A172 (cell line): ENCODE measurements at regions not wholly inside any gene's neighbourhood (a gene's known extent, or its start where the extent isn't known, plus 50 kb on each side); places are given as distances from the start of the nearest gene placed in this dataset.
A peak's percentile ranks its signal among the peaks of the same experiment; 100 is the strongest.
"Not testable (repeated sequence)": the region's sequence is repeated elsewhere in the genome, so short reads cannot be mapped to it uniquely, and the experiment has no call there.

ENCODE experiments used
- DNase-seq: peaks from one replicate; pipeline ENCODE4 v3.0.0-alpha.2; 2015; ENCODE audit warnings: low spot score

DNA sequence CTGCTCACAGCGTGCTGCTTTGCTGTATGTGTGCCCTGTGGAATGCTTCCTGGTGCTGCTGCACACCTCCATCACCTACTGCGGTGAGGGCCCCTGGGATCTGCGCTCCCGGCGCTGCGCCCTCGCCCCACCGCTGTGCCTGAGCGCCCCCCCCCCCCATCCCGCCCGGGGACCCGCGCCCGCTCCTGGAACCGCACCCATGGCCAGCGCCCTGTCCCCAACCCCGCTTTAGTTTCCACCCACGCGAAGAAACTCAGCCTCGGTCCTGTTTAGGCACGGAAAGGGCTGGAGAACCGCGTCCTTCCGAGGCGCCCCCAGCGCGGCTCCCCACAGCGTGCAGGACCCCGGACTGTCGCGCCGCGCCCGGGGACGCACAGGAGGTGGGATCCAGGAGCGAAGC lies 265.5 kb downstream of the POTEB3 start:
- not testable (repeated sequence) for DNase-seq

DNA sequence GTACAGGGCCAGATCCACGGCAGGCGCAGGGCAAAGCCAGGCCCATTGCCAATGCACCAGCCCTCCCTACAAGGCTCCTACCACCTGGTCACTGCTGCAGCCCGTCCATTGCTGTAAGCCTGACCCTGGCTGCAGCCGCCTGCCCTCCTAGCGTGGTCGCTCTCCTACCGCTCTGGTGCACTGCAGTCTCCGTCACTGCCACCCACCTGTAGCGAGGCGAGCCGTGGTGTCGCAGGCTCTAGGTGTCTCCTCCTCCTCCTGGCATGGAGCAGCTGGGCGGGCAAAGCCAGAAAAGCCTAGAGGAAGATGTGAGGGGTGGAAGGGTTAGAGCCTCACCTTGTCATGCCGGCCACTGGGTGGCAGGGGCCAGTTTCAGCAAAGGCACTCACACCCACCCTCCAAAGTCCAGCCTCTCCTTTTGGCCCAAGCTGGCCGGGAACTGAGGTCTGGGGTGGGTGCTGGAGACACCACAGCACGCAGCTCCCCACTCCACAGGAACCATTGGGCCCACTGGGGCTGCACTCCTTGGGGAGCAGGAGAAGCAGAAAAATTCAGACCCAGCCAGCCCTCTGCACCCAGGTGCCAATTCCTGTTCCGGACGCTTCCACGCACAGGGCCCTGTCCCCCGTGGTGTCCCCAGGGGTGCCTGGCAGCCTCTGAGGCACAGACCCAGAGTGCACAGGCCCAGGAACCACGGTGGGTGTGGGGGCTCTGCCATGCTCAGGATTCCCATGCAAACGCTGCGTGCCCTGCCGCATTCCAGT lies 285.3 kb upstream of the POTEB2 start:
- DNase-seq = not testable (repeated sequence)

DNA sequence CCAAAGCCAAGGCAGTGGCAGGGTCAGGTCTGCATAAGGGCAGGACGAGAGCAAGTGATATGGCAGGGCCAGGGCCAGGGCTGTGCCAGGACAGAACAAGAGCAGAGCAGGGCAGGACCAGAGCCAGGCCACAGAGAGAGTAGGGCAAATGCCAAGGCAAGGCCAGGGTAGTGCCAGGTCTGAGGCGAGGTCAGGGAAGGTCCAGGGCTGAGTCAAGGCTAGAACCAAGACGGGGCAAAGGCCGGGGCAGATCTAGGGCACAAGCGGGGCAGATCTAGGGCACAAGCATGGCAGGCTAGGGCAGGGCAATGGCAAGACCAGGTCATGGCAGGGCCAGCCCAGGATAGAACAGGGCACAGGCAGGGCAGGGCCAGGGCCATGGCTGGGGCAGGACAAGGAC lies 282.0 kb upstream of the POTEB2 start:
- not testable (repeated sequence) for DNase-seq

DNA sequence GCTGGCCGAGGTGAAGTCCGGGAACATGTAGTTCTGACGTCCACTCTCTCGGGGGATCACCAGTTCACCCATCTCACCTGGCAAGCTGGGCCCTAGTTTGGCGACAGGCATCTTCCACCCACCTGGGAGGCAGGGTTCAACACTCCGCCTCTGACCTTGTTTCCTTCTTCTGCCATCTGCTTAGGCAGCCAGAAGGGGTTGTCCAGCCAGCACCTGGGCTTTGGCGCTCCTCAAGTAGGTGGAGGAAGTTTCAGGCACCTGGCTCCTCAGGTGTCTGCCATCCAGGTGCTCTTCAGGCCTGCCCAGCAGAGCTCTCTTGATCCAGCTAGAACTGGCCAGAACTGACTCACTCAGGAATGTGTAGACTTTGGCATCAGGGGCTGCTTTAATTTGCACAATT lies 267.8 kb upstream of the POTEB2 start:
- DNase-seq = not testable (repeated sequence)

DNA sequence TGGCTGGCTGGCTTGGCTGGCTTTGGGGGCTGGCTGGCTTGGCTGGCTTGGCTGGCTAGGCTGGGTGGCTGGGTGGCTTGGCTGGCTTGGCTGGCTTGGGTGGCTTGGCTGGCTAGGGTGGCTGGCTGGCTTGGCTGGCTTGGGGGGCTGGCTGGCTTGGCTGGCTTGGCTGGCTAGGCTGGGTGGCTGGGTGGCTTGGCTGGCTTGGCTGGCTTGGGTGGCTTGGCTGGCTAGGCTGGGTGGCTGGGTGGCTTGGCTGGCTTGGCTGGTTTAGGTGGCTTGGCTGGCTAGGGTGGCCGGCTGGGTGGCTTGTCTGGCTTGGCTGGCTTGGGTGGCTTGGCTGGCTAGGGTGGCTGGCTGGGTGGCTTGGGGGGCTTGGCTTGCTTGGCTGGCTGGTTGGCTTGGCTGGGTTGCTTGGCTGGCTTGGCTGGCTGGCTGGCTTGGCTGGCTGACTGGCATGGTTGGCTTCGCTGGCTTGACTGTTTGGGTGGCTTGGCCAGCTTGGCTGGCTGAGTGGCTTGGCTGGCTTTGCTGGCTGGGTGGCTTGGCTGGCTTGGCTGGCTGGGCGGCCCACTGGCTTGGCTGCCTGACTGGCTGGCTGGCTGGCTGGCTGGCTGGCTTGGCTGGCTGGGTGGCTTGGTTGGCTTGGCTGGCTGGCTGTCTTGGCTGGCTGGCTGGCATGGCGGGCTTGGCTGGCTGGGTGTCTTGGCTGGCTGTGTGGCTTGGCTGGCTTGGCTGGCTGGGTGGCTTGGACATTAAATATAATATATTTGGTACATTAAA lies 246.3 kb upstream of the POTEB2 start:
- not testable (repeated sequence) for DNase-seq

DNA sequence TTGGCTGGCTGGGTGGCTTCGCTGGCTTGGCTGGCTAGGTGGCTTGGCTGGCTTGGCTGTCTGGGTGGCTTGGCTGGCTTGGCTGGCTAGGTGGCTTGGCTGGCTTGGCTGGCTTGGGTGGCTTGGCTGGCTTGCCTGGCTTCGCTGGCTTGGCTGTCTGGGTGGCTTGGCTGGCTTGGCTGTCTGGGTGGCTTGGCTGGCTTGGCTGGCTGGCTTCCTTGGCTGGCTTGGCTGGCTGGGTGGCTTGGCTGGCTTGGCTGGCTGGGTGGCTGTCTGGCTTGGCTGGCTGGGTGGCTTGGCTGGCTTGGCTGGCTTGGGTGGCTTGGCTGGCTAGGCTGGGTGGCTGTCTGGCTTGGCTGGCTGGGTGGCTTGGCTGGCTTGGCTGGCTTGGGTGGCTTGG lies 245.7 kb upstream of the POTEB2 start:
- peak; percentile 0 for DNase-seq

DNA sequence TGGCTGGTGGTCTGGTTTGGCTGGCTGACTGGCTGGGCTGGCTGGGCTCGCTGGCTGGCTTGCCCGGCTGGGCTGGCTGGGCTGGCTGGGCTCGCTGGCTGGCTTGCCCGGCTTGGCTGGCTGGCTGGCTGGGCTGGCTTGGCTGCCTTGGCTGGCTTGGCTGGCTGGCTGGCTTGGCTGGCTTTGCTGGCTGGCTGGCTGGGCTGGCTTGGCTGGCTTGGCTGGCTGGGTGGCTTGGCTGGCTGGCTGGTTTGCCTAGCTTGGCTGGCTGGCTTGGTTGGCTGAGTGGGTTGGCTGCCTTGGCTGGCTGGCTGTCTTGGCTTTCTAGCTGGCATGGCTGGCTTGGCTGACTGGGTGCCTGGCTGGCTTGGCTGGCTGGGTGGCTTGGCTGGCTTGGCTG lies 245.1 kb upstream of the POTEB2 start:
- not testable (repeated sequence) for DNase-seq

DNA sequence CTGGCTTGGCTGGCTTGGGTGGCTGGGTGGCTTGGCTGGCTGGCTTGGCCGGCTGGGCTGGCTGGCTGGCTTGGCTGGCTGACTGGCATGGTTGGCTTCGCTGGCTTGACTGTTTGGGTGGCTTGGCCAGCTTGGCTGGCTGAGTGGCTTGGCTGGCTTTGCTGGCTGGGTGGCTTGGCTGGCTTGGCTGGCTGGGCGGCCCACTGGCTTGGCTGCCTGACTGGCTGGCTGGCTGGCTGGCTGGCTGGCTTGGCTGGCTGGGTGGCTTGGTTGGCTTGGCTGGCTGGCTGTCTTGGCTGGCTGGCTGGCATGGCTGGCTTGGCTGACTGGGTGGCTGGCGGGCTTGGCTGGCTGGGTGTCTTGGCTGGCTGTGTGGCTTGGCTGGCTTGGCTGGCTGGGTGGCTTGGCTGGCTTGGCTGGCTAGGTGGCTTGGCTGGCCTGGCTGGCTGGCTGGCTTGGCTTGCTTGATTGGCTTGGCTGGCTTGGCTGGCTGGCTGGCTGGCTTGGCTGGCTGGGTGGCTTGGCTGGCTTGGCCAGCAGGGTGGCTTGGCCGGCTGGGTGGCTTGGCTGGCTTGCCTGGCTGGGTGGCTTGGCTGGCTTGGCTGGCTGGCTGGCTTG lies 244.2 kb upstream of the POTEB2 start:
- DNase-seq = not testable (repeated sequence)

DNA sequence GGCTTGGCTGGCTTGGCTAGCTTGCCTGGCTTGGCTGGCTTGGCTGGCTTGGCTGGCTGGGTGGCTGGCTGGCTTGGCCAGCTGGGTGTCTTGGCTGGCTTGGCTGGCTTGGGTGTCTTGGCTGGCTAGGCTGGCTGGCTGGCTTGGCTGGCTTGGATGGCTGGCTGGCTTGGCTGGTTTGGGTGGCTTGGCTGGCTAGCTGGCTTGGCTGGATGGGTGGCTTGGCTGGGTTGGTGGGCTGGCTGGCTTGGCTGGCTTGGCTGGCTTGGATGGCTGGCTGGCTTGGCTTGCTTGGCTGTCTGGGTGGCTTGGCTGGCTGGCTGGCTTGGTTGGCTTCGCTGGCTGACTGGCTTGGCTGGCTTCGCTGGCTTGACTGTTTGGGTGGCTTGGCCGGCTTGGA lies 242.3 kb upstream of the POTEB2 start:
- not testable (repeated sequence) for DNase-seq

DNA sequence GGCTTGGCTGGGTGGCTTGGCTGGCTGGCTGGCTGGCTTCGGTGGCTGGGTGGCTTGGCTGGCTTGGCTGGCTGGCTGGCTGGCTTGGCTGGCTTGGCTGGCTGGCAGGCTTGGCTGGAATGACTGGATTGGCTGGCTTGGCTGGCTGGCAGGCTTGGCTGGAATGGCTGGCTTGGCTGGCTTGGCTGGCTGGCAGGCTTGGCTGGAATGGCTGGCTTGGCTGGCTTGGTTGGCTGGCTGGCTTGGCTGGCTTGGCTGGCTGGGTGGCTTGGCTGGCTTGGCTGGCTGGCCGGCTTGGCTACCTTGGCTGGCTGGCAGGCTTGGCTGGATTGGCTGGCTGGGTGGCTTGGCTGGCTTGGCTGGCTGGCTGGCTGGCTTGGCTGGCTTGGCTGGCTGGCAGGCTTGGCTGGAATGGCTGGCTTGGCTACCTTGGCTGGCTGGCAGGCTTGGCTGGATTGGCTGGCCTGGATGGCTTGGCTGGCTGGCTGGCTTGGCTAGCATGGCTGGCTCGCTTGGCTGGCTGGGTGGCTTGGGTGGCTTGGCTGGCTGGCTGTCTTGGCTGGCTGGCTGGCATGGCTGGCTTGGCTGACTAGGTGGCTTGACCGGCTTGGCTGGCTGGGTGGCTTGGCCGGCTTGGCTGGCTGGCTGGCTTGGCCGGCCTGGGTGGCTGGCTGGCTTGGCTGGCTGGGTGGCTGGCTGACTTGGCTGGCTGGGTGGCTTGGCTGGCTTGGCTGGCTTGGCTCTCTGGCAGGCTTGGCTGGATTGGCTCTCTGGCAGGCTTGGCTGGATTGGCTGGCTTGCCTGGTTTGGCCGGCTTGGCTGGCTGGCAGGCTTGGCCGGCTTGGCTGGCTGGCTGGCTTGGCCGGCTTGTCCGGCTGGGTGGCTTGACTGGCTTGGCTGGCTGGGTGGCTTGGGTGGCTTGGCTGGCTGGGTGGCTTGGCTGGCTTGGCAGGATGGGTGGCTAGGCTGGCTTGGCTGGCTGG lies 241.6 kb upstream of the POTEB2 start:
- DNase-seq = not testable (repeated sequence)

DNA sequence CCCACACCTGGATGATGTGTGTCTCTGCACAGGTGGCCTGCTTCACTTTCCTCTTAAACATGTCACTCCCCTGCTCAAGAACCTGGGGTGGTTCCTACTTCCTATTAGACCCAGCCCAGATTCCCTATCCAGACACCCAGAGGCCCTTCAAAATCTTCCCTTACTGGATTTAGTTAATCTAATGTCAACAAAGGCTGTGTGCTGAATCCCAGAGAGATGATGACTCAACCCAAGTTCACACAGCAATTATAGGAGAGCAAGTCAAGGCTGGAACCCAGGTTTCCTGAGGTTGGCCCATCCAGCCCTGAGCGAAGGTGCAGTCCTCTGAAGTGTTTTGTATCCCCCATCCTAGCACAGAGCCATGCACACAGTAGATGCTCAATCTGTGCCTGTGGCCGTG lies 230.5 kb upstream of the POTEB2 start:
- DNase-seq = not testable (repeated sequence)

DNA sequence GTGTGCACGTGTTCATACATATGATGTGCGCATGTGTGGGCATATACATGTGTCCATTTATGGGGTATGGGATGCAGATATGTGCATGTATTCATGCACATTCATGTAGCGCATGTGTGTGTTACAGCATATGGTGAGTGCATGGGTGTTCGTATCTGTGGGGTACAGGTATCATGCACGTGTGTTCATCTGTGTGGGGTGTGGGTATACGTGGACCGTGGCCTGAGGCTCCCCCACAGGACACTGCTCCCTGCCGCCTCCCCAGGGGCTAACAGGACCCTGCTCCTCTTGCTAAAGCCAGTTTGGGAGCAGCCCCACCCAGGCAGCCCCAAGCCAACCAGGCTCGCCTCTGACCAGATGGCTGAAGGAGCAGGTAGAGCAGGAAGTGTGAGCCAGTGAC lies 213.4 kb upstream of the POTEB2 start:
- DNase-seq = not testable (repeated sequence)

DNA sequence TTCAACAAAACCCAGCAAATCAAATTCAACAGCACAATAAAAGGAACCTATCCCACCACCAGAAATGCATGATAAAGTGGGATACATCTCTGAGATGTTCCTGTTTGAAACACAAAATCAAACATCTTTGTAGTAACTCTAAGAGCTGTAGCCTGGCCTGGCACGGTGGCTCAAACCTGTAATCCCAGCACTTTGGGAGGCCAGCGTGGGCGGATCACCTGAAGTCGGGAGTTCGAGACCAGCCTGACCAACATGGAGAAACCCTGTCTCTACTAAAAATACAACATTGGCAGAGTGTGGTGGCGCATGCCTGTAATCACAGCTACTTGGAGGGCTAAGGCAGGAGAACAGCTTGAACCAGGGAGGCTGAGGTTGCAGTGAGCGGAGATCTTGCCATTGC lies 202.8 kb upstream of the POTEB2 start:
- DNase-seq = not testable (repeated sequence)

DNA sequence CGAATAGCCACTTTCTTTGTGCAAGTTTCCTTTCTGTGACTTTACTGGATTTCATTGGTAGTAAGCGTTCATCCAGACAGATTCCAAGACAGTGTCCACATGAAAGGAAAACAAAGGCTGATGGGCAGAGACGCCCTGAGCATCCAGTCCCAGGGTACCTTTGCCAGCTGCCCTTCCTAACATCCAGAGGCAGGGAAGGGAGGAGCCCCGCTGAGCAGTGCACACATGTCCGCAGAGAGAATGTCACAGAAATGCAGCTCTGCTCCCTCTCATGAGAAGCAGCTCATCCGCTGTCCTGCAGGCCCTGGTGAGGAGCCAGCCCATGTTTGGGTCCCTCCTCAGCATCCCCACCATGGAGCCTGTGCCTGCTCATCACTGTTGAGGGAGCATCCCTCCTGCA lies 197.4 kb upstream of the POTEB2 start:
- DNase-seq = not testable (repeated sequence)

DNA sequence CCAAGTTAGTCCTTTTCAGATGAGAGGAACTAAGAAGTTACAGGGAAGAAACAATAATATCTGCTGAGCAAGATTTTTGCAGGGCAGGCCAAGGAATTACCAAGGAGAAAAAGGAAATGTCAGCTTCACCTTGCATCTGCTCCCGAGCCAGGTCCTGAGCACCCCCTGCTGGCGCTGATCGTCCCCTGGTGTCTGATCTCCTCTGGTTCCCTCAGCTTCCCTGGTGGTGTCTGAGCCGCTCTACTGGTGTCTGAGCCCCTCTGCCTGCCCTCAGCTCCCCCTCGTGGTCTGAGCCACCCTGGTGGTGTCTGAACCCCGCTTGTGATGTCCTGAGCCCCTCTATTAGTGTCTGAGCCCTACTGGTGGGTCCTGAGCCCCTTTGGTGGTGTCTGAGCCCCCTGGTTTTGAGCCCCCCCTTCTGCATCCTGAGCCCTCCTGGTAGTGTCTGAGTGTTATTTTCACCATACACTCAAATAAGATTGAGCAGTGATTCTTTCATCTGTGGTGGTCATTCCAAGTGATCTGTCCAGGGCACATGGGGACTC lies 196.6 kb upstream of the POTEB2 start:
- not testable (repeated sequence) for DNase-seq

DNA sequence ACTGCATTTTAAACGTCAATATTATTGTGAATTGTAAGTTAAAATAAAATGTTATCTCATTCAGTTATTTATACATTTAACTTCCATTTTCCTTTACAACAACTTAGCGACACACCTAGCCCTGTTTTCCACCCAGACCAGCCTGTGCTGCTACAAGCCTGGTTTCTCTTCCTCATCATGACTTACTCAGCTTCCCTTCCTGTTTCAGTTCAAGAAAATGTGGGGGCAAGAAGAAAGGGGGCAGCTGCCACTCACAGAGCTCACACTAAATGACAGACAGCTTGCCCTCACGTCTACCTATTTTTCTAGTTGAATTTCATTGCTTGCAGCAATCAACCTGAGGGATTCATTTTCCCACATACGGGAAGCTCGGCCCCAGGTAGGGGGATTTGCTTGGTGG lies 185.8 kb upstream of the POTEB2 start:
- DNase-seq = not testable (repeated sequence)

DNA sequence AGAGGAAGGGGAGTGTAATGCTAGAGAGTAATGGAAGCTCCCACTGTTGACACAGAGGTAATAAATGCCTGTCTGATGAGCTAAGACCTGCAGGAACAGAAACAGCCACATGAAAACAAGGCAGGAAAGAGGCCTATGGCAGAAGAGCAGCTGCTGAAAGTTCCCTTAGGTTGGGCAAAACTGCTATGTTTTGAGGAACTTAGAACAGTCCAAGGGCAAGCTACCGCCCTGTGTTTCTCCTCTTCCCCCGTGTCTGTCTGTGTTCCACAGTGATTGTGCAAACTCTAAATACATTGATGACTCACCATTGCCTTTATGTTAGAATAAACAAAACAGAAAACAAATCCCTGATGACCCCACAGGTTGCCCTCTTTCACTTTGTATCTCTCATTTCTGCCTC lies 165.6 kb upstream of the POTEB2 start:
- not testable (repeated sequence) for DNase-seq

DNA sequence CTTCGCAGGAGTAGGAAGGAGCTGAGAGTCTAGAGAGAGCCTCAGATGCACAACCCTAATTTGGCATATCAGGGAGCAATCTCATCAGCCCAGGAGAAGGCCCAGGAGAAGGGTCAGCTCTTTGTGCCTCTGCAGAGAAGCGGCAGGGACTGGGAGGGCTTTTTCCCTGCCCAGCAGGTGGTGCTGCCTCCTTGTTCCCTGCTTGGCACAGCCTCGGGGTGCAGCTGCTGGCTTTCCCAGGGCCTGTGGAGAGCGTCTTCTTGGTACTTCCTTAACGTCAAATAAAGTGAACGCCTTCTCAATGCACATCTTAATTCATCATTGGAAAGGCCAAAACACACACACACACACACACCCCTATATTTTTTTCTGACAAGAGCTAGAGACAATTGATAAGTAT lies 162.9 kb upstream of the POTEB2 start:
- not testable (repeated sequence) for DNase-seq

DNA sequence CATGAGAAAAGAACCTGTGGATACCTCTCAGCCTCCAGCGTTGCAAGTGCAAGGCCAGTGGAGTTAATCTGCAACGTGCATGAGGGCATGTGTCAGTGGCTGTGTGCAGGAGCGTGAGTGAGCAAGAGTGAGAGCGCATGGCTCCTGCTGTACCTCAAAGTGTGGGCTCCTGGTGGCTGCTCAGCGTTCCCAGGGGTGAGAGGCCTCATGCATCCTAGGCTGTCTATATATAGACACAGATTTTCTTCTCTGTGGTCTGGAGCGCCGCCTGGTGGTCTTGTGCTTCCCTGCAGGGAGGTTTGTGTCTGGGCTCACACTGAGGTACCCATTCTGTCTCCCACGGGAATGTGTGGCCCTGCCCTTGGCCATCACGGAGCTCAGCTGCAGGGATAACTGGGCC lies 161.8 kb upstream of the POTEB2 start:
- DNase-seq = not testable (repeated sequence)

DNA sequence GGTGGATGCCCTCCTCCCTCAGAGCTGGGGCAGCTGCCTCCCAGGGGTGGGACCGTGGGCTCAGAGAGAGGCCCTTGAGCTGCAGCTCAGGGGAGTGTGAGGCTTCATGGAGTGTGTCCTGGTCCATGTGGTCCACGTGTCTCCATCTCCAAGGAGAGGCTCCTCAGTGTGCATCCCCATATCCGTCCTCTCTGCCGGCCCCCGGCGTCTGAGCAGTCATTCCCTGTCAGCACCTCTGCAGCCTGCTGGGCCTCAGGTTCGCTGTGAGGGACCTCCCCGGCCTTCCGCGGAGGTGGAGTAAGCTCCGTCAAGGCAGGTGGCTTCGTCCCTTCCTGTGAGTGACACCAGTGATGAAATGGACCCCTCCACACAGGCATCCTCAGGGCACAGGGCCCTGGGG lies 160.7 kb upstream of the POTEB2 start:
- DNase-seq = not testable (repeated sequence)
